HG02973 (cell line): ENCODE measurements at regions not wholly inside any gene's neighbourhood (a gene's known extent, or its start where the extent isn't known, plus 50 kb on each side); places are given as distances from the start of the nearest gene placed in this dataset.
"Not testable (repeated sequence)": the region's sequence is repeated elsewhere in the genome, so short reads cannot be mapped to it uniquely, and the experiment has no call there.

ENCODE experiments used
- ATAC-seq: cut with Tn5 transposase; IDR thresholded peaks from one replicate; pipeline ENCODE4 v1.9.1; 2021; ENCODE audit warnings: moderate library complexity; ENCODE audit not compliant: unreplicated experiment

GRCh38 chrY:7320751-7321150, 409.2 kb upstream of the AMELY start:
- no peak for ATAC-seq

GRCh38 chrY:7320171-7320570, 408.6 kb upstream of the AMELY start:
- ATAC-seq = not testable (repeated sequence)

- ATAC-seq = no peak
Observed at GRCh38 chrY:7318122-7318521, 406.6 kb upstream of the AMELY start.

- ATAC-seq = no peak
Observed at GRCh38 chrY:7317571-7317970, 406.0 kb upstream of the AMELY start.

GRCh38 chrY:7310482-7311269, 399.1 kb upstream of the AMELY start:
- no peak for ATAC-seq

- no peak for ATAC-seq
Observed at GRCh38 chrY:7308816-7309215, 397.3 kb upstream of the AMELY start.

GRCh38 chrY:7302306-7302705, 390.8 kb upstream of the AMELY start:
- no peak for ATAC-seq

GRCh38 chrY:7299960-7300359, 388.4 kb upstream of the AMELY start:
- no peak for ATAC-seq

GRCh38 chrY:7292113-7292512, 380.6 kb upstream of the AMELY start:
- ATAC-seq = no peak

- peak; percentile 85 for ATAC-seq
Observed at GRCh38 chrY:7289889-7290833, 378.6 kb upstream of the AMELY start.

- no peak for ATAC-seq
Observed at GRCh38 chrY:7288611-7289010, 377.1 kb upstream of the AMELY start.

- not testable (repeated sequence) for ATAC-seq
Observed at GRCh38 chrY:7287963-7288362, 376.4 kb upstream of the AMELY start.

- no peak for ATAC-seq
Observed at GRCh38 chrY:7285388-7285787, 373.8 kb upstream of the AMELY start.

- ATAC-seq = no peak
Observed at GRCh38 chrY:7283001-7283400, 371.4 kb upstream of the AMELY start.

- not testable (repeated sequence) for ATAC-seq
Observed at GRCh38 chrY:7280151-7280740, 368.7 kb upstream of the AMELY start.

GRCh38 chrY:7275751-7276150, 364.2 kb upstream of the AMELY start:
- ATAC-seq = no peak

- no peak for ATAC-seq
Observed at GRCh38 chrY:7275014-7275413, 363.5 kb upstream of the AMELY start.

GRCh38 chrY:7274369-7274913, 362.9 kb upstream of the AMELY start:
- ATAC-seq = peak; percentile 26

GRCh38 chrY:7273587-7274203, 362.1 kb upstream of the AMELY start:
- peak; percentile 74 for ATAC-seq

GRCh38 chrY:7272556-7273195, 361.1 kb upstream of the AMELY start:
- ATAC-seq = no peak
